Inflammatory macrophage treated with lipopolysaccharide for 1 hour (primary cell): ENCODE measurements at regions not wholly inside any gene's neighbourhood (a gene's known extent, or its start where the extent isn't known, plus 50 kb on each side); places are given as distances from the start of the nearest gene placed in this dataset.

Source experiments
- DNase-seq, 2 donors: peaks; one replicate each; pipeline ENCODE4 v3.0.0-alpha.2; 2020 to 2022

DNA sequence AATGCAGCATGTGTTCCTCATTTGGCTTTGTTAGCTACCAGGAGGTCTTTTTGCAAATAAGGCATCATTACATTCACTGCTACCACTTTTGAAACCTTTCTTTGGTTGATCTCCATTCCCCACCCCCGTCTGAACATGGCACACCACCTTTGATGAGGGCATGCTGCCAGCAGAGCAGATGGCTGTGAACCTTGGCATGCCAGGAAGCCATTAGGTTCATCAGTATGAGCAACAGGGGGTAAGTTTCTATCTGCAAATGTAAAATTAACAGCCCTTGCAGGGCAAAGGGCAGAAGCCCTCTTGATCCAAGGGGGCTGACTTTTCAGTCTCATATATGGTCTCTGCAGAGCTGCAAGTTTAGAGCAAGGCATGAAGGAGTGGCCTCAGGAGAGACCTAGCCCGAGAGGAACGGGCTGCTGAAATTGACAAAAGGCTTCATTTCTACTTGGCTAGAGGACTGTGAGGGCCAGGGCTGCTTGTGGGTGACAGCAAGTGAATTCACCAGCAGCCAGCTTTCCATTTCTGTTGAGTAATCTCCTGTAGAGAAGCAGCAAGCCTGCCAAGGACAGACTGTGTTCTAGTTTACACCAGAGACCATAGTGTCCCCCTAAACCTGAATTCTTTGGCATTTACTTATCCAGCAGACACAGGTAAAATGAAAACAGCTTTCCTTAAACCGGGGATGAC lies 127.9 kb downstream of the ZNF326 start:
- no peak for DNase-seq

GRCh38 chr1:90114521-90115141 lies 119.7 kb downstream of the ZNF326 start:
- peak; percentile 29 to 75 for DNase-seq

DNA sequence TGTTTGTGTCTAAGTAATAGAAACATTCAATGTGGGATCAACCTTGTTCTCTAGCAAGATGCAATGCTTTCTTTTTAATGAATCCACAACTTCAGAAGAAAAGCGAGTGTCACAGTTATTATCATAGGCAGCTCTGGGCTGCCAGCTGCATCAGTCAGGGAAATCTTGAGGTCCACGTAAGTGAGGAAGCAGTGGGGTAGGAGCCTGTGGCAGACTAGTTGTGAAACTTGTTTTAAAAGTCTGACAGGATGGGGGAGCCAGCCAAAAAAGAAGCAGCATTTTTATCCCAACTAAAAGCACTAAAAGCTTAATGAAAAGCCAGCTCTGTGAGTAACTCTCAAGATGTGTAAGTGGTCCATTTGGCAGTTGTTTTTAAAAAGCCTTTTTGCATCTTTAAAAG lies 113.1 kb downstream of the ZNF326 start:
- DNase-seq: no peak

- DNase-seq: no peak
Measured at GRCh38 chr1:90106311-90106710, 111.4 kb downstream of the ZNF326 start.

GRCh38 chr1:90104941-90105538 lies 110.1 kb downstream of the ZNF326 start:
- no peak for DNase-seq

GRCh38 chr1:90100566-90100965 lies 105.7 kb downstream of the ZNF326 start:
- DNase-seq: no peak

GRCh38 chr1:90092441-90092840 lies 97.5 kb downstream of the ZNF326 start:
- no peak for DNase-seq
